ENCODE measurements at regions not wholly inside any gene's neighbourhood (a gene's known extent, or its start where the extent isn't known, plus 50 kb on each side); places are given as distances from the start of the nearest gene placed in this dataset.

DNA sequence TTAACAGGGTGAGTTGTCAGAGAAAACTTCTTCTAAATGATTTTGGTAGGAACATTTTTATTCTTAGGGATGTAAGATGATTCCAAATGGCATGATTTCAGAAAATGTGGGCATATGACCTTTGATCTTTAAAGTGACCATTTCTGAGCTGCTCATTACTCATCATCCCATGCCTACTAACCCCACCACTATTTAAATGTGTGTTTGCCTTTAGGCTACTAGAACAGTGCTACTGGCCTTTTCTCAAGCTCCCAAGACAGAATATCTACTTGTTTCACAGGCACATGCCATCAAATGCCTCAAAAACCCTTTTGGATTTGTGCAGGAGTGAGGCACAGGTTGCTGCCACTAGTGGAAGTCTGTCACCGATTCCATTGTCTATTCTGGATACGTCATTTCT is 428.2 kb downstream of the ADAM29 start:
- Histone ChIP-seq H3K27me3 (no peaks in the 10 kb centered on the region), H3K4me1 (no peaks in the 10 kb centered on the region), H3K27ac (no peak overlapping the region), H3K36me3 (no peaks in the 10 kb centered on the region), H3K4me3 (no peak overlapping the region), H3K9me3 (peaks cover 0 to 10% (median 4%) of the 10 kb centered on the region in 4 donors)
- 93 to 94% methylated on average over 2 of the region's 2 CpGs for whole genome bisulfite sequencing, 2 donors
- TF ChIP-seq EP300 (IDR thresholded peaks at IDR 0.05) (no peak), CTCF (IDR thresholded peaks at IDR 0.05) (no peak), POLR2A (IDR thresholded peaks at IDR 0.05) (no peak), POLR2AphosphoS5 (IDR thresholded peaks at IDR 0.05) (no peak)
- DNase-seq, result no peak
- no peak for ATAC-seq (ENCODE audit: low FRiP score in 2 of 2)

- ATAC-seq (ENCODE audit: low FRiP score in 2 of 2), result no peak
Observed at GRCh38 chr4:175350246-175350645, 432.1 kb downstream of the ADAM29 start.

DNA sequence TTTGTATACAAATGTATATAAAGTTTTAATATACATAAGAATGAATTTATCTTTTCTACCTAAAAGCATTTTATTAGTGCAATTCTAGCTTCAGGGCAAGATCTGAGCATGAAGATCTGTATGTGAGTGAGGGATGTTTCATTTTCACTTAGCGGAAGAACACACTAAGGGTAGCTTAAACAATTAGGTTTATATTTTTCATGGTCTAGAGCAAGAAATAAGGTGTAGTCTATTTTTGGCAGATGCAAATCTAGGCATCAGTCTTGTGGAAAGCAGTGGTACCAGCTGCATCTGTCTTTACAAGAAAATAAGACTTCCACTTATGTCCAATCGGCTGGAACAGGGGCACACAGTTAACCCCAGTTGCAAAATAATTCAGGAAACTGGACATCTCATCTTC is 433.3 kb downstream of the ADAM29 start:
- Histone ChIP-seq H3K4me3 (no peak overlapping the region), H3K36me3 (no peaks in the 10 kb centered on the region), H3K4me1 (no peaks in the 10 kb centered on the region), H3K27ac (no peak overlapping the region), H3K9me3 (no peaks in the 10 kb centered on the region), H3K27me3 (no peaks in the 10 kb centered on the region)
- ATAC-seq (ENCODE audit: low FRiP score in 2 of 2) (no peak), DNase-seq (no peak)
- WGBS, 2 donors, result 81 to 91% methylated on average over 2 of the region's 2 CpGs
- TF ChIP-seq CTCF (IDR thresholded peaks at IDR 0.05) (no peak), POLR2A (IDR thresholded peaks at IDR 0.05) (no peak), EP300 (IDR thresholded peaks at IDR 0.05) (no peak), POLR2AphosphoS5 (IDR thresholded peaks at IDR 0.05) (no peak)

More at GRCh38 chr4:175350246-175350645, 432.1 kb downstream of the ADAM29 start:
- 80 to 81% methylated on average over 3 of the region's 3 CpGs for WGBS, 2 donors
- Histone ChIP-seq H3K4me3 (no peak overlapping the region), H3K36me3 (no peaks in the 10 kb centered on the region), H3K9me3 (no peaks in the 10 kb centered on the region), H3K27ac (no peak overlapping the region), H3K4me1 (no peaks in the 10 kb centered on the region), H3K27me3 (no peaks in the 10 kb centered on the region)
- TF ChIP-seq POLR2AphosphoS5 (IDR thresholded peaks at IDR 0.05) (no peak), EP300 (IDR thresholded peaks at IDR 0.05) (no peak), CTCF (IDR thresholded peaks at IDR 0.05) (no peak), POLR2A (IDR thresholded peaks at IDR 0.05) (no peak)
- no peak for DNase-seq

DNA sequence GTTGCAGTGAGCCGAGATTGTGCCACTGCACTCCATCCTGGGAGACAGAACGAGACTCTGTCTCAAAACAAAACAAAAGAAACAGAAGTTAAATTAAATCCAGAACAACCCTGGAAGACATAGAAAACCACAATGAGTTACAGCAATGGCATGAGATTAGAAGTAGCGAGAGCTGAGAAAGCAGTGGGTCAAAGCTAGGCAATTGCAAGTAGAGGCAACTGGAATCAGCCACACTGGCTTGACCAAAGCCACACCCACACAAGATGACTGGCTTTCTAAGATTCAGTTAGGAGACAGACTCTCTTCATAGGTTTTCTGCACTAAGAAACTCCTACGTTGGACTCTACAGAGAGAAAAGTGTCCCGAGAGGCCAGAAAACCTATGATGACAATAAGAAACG is 443.0 kb downstream of the GPM6A start:
- no peaks in the 10 kb centered on the region for H3K4me1 ChIP-seq
- no peaks in the 10 kb centered on the region for H3K9me3 ChIP-seq
- ATAC-seq (ENCODE audit: low FRiP score in 2 of 2) (no peak), DNase-seq (no peak)
- H3K4me3 ChIP-seq, result no peak overlapping the region
- H3K36me3 ChIP-seq, result no peaks in the 10 kb centered on the region
- 89 to 90% methylated on average over 6 of the region's 6 CpGs for WGBS, 2 donors
- no peaks in the 10 kb centered on the region for H3K27me3 ChIP-seq
- TF ChIP-seq POLR2A (IDR thresholded peaks at IDR 0.05), result no peak
- H3K27ac ChIP-seq, result no peak overlapping the region

GRCh38 chr4:175371091-175371490 is 441.0 kb downstream of the GPM6A start:
- 79 to 81% methylated on average over 1 of the region's 1 CpG for WGBS, 2 donors
- Histone ChIP-seq H3K36me3 (no peaks in the 10 kb centered on the region), H3K4me3 (no peak overlapping the region), H3K27ac (no peak overlapping the region), H3K4me1 (no peaks in the 10 kb centered on the region), H3K27me3 (no peaks in the 10 kb centered on the region), H3K9me3 (no peaks in the 10 kb centered on the region)
- no peak for DNase-seq
- ATAC-seq (ENCODE audit: low FRiP score in 2 of 2), result no peak
- TF ChIP-seq POLR2A (IDR thresholded peaks at IDR 0.05), result no peak
- TF ChIP-seq POLR2AphosphoS5 (IDR thresholded peaks at IDR 0.05), result no peak
- no peak for TF ChIP-seq EP300 (IDR thresholded peaks at IDR 0.05)
- TF ChIP-seq CTCF (IDR thresholded peaks at IDR 0.05), result no peak

All from upper lobe of left lung (tissue), 6 donors.